ENCODE measurements at regions not wholly inside any gene's neighbourhood (a gene's known extent, or its start where the extent isn't known, plus 50 kb on each side); places are given as distances from the start of the nearest gene placed in this dataset.

GRCh38 chr12:75727577-75727976 is 216.2 kb upstream of the KRR1 start:
- H3K4me1 ChIP-seq (ENCODE audit: control insufficient read depth, insufficient read depth, low read length): peaks cover 12% of the 10 kb centered on the region
- CTCF ChIA-PET: no interaction called here
- H3K27ac ChIP-seq (ENCODE audit: extremely low read depth, low read depth, low read length): no peak overlapping the region
- H3K36me3 ChIP-seq (ENCODE audit: control insufficient read depth in 2 of 2, insufficient read depth in 1 of 2, low read length in 2 of 2): no peaks in the 10 kb centered on the region
- TF ChIP-seq ZNF155 (tag by site-specific recombination; IDR thresholded peaks at IDR 0.05): no peak
- POLR2A ChIA-PET: no interaction called here
- no peak overlapping the region for H3K4me3 ChIP-seq (ENCODE audit: low read depth, low read length)
- no peaks in the 10 kb centered on the region for H3K9me3 ChIP-seq (ENCODE audit: control insufficient read depth, insufficient read depth, low read depth, low read length)

GRCh38 chr12:75725521-75726111 is 214.2 kb upstream of the KRR1 start:
- H3K27ac ChIP-seq (ENCODE audit: extremely low read depth, low read depth, low read length): no peak overlapping the region; the same call in 1 of the 2 replicates
- H3K36me3 ChIP-seq (ENCODE audit: control insufficient read depth in 2 of 2, insufficient read depth in 1 of 2, low read length in 2 of 2): no peaks in the 10 kb centered on the region
- ChIA-PET POLR2A (interaction anchor here (1.2 kb wide), 1 partner anchor 54 kb away, joined by 3 read pairs; no protein-coding TSS in a partner anchor), CTCF (interaction anchor here (0.7 to 1.7 kb wide), 4 partner anchors 12 to 167 kb away, joined by 3 to 5 read pairs (median 4); no protein-coding TSS in a partner anchor)
- no peak overlapping the region for H3K4me3 ChIP-seq (ENCODE audit: low read depth, low read length)
- peaks cover 15% of the 10 kb centered on the region for H3K4me1 ChIP-seq (ENCODE audit: control insufficient read depth, insufficient read depth, low read length)
- no peaks in the 10 kb centered on the region for H3K9me3 ChIP-seq (ENCODE audit: control insufficient read depth, insufficient read depth, low read depth, low read length)
- TF ChIP-seq ZIC2 (tag by site-specific recombination; IDR thresholded peaks at IDR 0.05): peak; percentile 75
- TF ChIP-seq PRDM6 (tag by site-specific recombination; IDR thresholded peaks at IDR 0.05): 0 out of 2 replicates have a peak, but pooled peaks have one; percentile 10
- no peak for TF ChIP-seq ZNF174 (tag by site-specific recombination; IDR thresholded peaks at IDR 0.05)
- TF ChIP-seq ZNF394 (tag by site-specific recombination; IDR thresholded peaks at IDR 0.05; ENCODE audit: borderline replicate concordance): 0 out of 2 replicates have a peak, but pooled peaks have one; percentile 2
- TF ChIP-seq SP7 (tag by site-specific recombination; IDR thresholded peaks at IDR 0.05): peak; percentile 64
- TF ChIP-seq OSR2 (tag by site-specific recombination; IDR thresholded peaks at IDR 0.05): peak; percentile 39; the same call in 1 of the 2 replicates
- no peak for TF ChIP-seq ZNF26 (tag by site-specific recombination; IDR thresholded peaks at IDR 0.05)
- TF ChIP-seq ZBTB10 (tag by site-specific recombination; IDR thresholded peaks at IDR 0.05): no peak
- TF ChIP-seq ZBTB44 (tag by site-specific recombination; IDR thresholded peaks at IDR 0.05): peak; percentile 35; the same call in 1 of the 2 replicates
- no peak for TF ChIP-seq GFI1B (tag by site-specific recombination; IDR thresholded peaks at IDR 0.05)
- TF ChIP-seq ZNF37A (tag by site-specific recombination; IDR thresholded peaks at IDR 0.05): no peak
- TF ChIP-seq ATF2 (tag by site-specific recombination; IDR thresholded peaks at IDR 0.05; ENCODE audit: low read depth): peak; percentile 78
- no peak for TF ChIP-seq ZNF639 (tag by site-specific recombination; IDR thresholded peaks at IDR 0.05)
- no peak for TF ChIP-seq GLIS1 (tag by site-specific recombination; IDR thresholded peaks at IDR 0.05)
- TF ChIP-seq ZNF19 (tag by site-specific recombination; IDR thresholded peaks at IDR 0.05; ENCODE audit: low read depth): no peak
- TF ChIP-seq HOXA7 (CRISPR knock-in tag; IDR thresholded peaks at IDR 0.05; ENCODE audit: borderline replicate concordance): no peak
- TF ChIP-seq IKZF3 (tag by site-specific recombination; IDR thresholded peaks at IDR 0.05): no peak
